A549 (cell line): ENCODE measurements at regions not wholly inside any gene's neighbourhood (a gene's known extent, or its start where the extent isn't known, plus 50 kb on each side); places are given as distances from the start of the nearest gene placed in this dataset.

Source experiments
- CBX8 ChIP-seq: fragments of 200-600 bp; sonication (generic); IDR thresholded peaks from 2 replicates; pipeline ENCODE4 v1.6.1; 2016
- CHD4 ChIP-seq: fragments of 200-600 bp; sonication (generic); IDR thresholded peaks from 2 replicates; pipeline ENCODE4 v1.6.1; 2016; ENCODE audit warnings: antibody characterized with exemption, mild to moderate bottlenecking, borderline replicate concordance
- CTCF ChIP-seq: fragments of >200 bp; sonication (Bioruptor Twin); formaldehyde crosslinking; IDR thresholded peaks from 3 replicates; pipeline ENCODE4 v1.5.1; 2016
- ESRRA ChIP-seq: fragments of 150-350 bp; IDR thresholded peaks from 2 replicates; pipeline ENCODE4 v1.6.1; 2014; ENCODE audit warnings: mild to moderate bottlenecking, low read length, borderline replicate concordance
- JUN ChIP-seq, 2 experiments: fragments of >200 bp; sonication (Bioruptor Twin); formaldehyde crosslinking; IDR thresholded peaks; 2 replicates in 1 of 2; 3 replicates in 1 of 2; pipeline ENCODE4 v1.6.1; 2016 to 2017
- JUNB ChIP-seq: fragments of >200 bp; sonication (Bioruptor Twin); formaldehyde crosslinking; IDR thresholded peaks from 2 replicates; pipeline ENCODE4 v1.6.1; 2016
- KDM1A ChIP-seq: fragments of 200-600 bp; sonication (generic); IDR thresholded peaks from 2 replicates; pipeline ENCODE4 v1.6.1; 2016; ENCODE audit warnings: low read depth, mild to moderate bottlenecking
- PBX3 ChIP-seq: IDR thresholded peaks from 2 replicates; pipeline ENCODE4 v1.6.1; 2012
- POLR2A ChIP-seq: IDR thresholded peaks from 2 replicates; pipeline ENCODE4 v1.6.1; 2012; ENCODE audit warnings: mild to moderate bottlenecking, low read length
- REST ChIP-seq: fragments of 200-600 bp; sonication (generic); IDR thresholded peaks from 2 replicates; pipeline ENCODE4 v1.6.1; 2016; ENCODE audit warnings: antibody characterized with exemption, mild to moderate bottlenecking, moderate library complexity
- TP53 ChIP-seq: fragments of 250-450 bp; sonication (Bioruptor Pico); IDR thresholded peaks from 2 replicates; pipeline ENCODE4 v1.5.0; 2021; ENCODE audit warnings: mild to moderate bottlenecking, moderate library complexity
- USF2 ChIP-seq: fragments of 450-650 bp; IDR thresholded peaks from 2 replicates; pipeline ENCODE4 v1.6.1; 2014; ENCODE audit warnings: antibody characterized with exemption

- TF ChIP-seq USF2 (no peak), KDM1A (no peak), CTCF (no peak), TP53 (CRISPR knock-in tag) (no peak), POLR2A (no peak), REST (no peak), CBX8 (no peak), CHD4 (no peak), JUNB (no peak), JUN (IDR thresholded peaks at IDR 0.05) (no peak), ESRRA (no peak), PBX3 (no peak)
Measured at GRCh38 chr20:39480276-39481043, 518.3 kb downstream of the DHX35 start.
